HG03575 (cell line): ENCODE measurements at regions not wholly inside any gene's neighbourhood (a gene's known extent, or its start where the extent isn't known, plus 50 kb on each side); places are given as distances from the start of the nearest gene placed in this dataset.
"Not testable (repeated sequence)": the region's sequence is repeated elsewhere in the genome, so short reads cannot be mapped to it uniquely, and the experiment has no call there.

Source experiments
- ATAC-seq: cut with Tn5 transposase; IDR thresholded peaks from one replicate; pipeline ENCODE4 v1.9.1; 2021; ENCODE audit not compliant: unreplicated experiment, insufficient number of reproducible peaks, low FRiP score; ENCODE audit errors: extremely low read depth

DNA sequence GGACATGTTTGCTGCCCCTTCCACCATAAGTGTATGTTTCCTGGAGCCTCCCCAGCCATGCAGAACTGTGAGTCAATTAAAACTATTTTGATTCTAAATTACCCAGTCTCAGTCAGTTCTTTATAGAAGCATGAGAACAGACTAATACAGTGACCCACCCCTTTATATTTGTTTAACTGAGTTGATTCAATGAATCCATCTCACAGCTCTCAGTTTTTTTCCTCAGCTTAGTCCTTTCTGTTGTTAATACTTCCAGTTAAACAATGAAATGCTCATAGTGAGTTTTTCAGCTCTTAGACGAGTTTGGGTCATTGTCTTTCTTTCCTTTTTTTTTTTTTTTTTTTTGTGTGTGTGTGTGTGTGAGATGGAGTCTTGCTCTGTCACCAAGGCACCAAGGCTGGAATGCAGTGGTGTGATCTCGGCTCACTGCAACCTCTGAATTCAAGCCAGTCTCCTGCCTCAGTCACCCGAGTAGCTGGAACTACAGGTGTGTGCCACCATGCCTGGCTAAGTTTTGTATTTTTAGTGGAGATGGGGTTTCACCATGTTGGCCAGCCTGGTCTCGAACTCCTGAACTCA lies 627.4 kb downstream of the SPATA31A7 start:
- not testable (repeated sequence) for ATAC-seq

DNA sequence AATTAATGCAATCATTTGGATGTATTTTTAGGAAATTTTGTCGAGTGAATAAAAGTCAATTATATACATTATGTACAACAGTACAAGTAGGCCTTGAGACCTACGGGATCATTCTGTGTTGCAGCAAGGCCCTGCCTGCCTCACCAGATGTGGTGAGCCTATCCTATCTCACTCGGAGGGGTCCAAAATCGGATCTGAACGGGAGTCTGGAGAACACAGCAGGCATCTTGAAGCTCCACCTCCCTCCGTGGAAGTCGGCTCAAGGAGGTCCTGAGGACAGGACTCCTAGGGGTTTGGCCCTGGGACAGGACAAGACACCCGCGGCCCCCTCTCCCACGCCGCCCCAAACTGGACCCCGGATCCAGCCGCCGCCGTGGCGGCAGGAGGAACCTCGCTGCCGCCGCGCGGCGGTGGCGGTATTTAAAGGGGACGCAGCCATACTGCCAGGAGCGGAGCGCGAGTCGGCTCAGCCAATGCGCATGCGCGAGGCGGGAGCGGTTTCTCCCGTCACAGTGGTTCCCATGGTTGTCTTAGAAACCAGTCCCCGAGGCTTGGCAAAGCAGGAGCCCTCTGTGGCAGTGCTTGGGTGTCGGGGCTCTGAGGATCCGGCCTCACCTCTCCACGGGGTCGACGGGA lies 663.9 kb downstream of the SPATA31A7 start:
- ATAC-seq, result peak; percentile 43

GRCh38 chr9:61854260-61854640 lies 664.4 kb downstream of the SPATA31A7 start:
- not testable (repeated sequence) for ATAC-seq

DNA sequence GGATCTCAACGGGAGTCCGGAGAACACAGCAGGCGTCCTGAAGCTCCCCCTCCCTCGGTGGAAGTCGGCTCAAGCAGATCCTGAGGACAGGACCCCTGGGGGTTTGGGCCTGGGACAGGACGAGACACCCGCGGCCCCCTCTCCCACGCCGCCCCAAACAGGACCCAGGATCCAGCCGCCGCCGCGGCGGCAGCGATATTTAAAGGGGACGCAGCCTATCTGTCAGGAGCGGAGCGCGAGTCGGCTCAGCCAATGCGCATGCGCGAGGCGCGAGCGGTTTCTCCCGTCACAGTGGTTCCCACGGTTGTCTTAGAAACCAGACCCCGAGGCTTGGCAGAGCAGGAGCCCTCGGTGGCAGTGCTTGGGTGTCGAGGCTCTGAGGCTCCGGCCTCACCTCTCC lies 666.4 kb downstream of the SPATA31A7 start:
- ATAC-seq, result not testable (repeated sequence)

DNA sequence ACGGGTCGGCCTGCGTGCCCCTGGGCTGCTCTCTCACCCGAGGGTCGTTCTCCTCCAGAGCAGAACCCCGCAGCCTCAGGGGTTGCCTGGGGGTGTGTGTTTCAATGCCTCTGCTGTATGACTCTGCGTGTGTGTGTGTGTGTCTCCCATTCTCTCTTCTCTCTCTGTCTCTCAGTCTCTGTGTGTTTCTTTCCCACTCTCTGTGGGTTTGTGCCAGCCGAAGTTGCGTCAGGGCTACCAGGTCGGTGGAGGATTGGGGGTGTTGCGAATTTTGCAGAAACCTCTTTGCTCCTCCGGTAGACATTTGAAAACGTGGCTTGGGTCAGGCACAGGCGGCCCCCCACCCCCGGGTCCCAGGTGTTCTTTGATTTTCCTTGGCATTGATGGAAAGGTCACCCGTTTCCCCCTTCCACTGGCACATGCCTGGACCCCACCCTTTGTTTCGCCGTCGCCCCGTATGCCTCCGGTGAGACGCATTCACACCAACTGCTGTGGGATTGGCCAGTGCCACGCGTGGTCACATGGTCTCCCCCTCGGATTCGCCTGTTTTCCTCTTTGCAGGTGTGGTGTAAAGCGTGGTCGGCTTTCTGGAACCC lies 667.1 kb downstream of the SPATA31A7 start:
- ATAC-seq, result not testable (repeated sequence)

DNA sequence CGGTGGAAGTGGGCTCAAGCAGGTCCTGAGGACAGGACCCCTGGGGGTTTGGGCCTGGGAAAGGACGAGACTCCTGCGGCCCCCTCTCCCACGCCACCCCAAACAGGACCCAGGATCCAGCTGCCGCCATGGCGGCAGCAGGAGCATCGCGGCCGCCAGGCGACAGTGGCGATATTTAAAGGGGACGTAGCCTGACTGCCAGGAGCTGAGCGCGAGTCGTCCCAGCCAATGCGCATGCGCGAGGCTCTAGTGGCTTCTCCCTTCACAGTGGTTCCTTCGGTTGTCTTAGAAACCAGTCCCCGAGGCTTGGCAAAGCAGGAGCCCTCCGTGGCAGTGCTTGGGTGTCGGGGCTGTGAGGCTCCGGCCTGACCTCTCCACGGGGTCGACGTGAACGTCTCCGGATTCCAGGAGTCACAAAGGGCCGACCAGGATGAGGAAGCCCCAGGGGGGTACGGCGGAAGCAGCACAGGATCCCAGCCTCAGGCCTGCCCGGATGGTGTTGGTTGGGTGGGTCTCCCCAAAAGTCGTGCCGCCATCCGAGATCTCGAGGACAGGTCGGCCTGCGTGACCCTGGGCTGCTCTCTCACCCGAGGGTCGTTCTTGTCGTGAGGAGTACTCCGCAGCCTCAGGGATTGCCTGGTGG lies 668.0 kb downstream of the SPATA31A7 start:
- not testable (repeated sequence) for ATAC-seq

- not testable (repeated sequence) for ATAC-seq
These were observed 672.7 kb downstream of the SPATA31A7 start for GRCh38 chr9:61862431-61862971.

GRCh38 chr9:61864463-61864862 lies 674.6 kb downstream of the SPATA31A7 start:
- not testable (repeated sequence) for ATAC-seq

GRCh38 chr9:61868965-61869364 lies 679.1 kb downstream of the SPATA31A7 start:
- ATAC-seq, result not testable (repeated sequence)

GRCh38 chr9:61872329-61872728 lies 682.5 kb downstream of the SPATA31A7 start:
- not testable (repeated sequence) for ATAC-seq
